CD14-positive monocyte (primary cell): ENCODE measurements at regions not wholly inside any gene's neighbourhood (a gene's known extent, or its start where the extent isn't known, plus 50 kb on each side); places are given as distances from the start of the nearest gene placed in this dataset.

Experiments
- DNase-seq, 3 donors: peaks; one replicate each; pipeline ENCODE4 v3.0.0-alpha.2; 2011 to 2022
- H2AFZ ChIP-seq: 2 replicates; pipeline ENCODE4 v1.6.0; 2012; ENCODE audit warnings: mild to moderate bottlenecking, low read depth, low read length, inconsistent platforms; ENCODE audit not compliant: insufficient read depth, poor library complexity, severe bottlenecking
- H3K27ac ChIP-seq, 2 donors: 1 replicate in 1 of 2; 2 replicates in 1 of 2; pipeline ENCODE4 v1.5.1; 2012 to 2013; ENCODE audit warnings: low read length in 2 of 2, control low read depth in 1 of 2, inconsistent platforms in 1 of 2, low read depth in 1 of 2, mild to moderate bottlenecking in 1 of 2
- H3K27me3 ChIP-seq, 2 donors: one replicate each; pipeline versions ENCODE4 v1.6.0 to v1.6.1; 2011 to 2013; ENCODE audit warnings: low read length in 2 of 2; ENCODE audit not compliant: control insufficient read depth in 2 of 2, insufficient read depth in 2 of 2
- H3K36me3 ChIP-seq, 2 donors: replicated peaks in 1 of 2; 1 replicate in 1 of 2; 2 replicates in 1 of 2; pipeline versions ENCODE4 v1.5.1 to v1.6.1; 2012 to 2013; ENCODE audit warnings: low read length in 2 of 2, control low read depth in 1 of 2, inconsistent platforms in 1 of 2, mild to moderate bottlenecking in 1 of 2; ENCODE audit not compliant: insufficient read depth in 2 of 2, control insufficient read depth in 1 of 2
- H3K4me1 ChIP-seq, 2 donors: 1 replicate in 1 of 2; 2 replicates in 1 of 2; pipeline versions ENCODE4 v1.5.1 to v1.6.1; 2012 to 2013; ENCODE audit warnings: low read length in 2 of 2, control low read depth in 1 of 2, inconsistent platforms in 1 of 2, mild to moderate bottlenecking in 1 of 2, moderate library complexity in 1 of 2; ENCODE audit not compliant: insufficient read depth in 2 of 2, control insufficient read depth in 1 of 2
- H3K4me2 ChIP-seq: replicated peaks from 2 replicates; pipeline ENCODE3; 2012; ENCODE audit warnings: low read length, moderate library complexity, mild to moderate bottlenecking; ENCODE audit not compliant: poor library complexity, severe bottlenecking; ENCODE audit errors: extremely low read depth
- H3K4me3 ChIP-seq, 3 experiments: fragments of 200-600 bp in 1 of 3; sonication (generic) in 1 of 3; replicated peaks in 1 of 3; 1 replicate in 2 of 3; 2 replicates in 1 of 3; pipeline ENCODE4 v1.5.1; 2011 to 2013; ENCODE audit warnings: low read length in 3 of 3, mild to moderate bottlenecking in 3 of 3, control low read depth in 2 of 3, low read depth in 2 of 3, inconsistent platforms in 1 of 3, moderate library complexity in 1 of 3
- H3K79me2 ChIP-seq: 2 replicates; pipeline ENCODE4 v1.6.0; 2012; ENCODE audit warnings: mild to moderate bottlenecking, control low read depth, inconsistent platforms, low read length, moderate library complexity; ENCODE audit not compliant: insufficient read depth
- H3K9ac ChIP-seq: 2 replicates; pipeline ENCODE4 v1.6.0; 2017; ENCODE audit warnings: low read length, mild to moderate bottlenecking; ENCODE audit not compliant: insufficient read depth, poor library complexity, severe bottlenecking
- H3K9me3 ChIP-seq, 2 donors: replicated peaks in 1 of 2; 1 replicate in 1 of 2; 2 replicates in 1 of 2; pipeline versions ENCODE4 v1.5.1 to v1.6.1; 2012 to 2013; ENCODE audit warnings: low read length in 2 of 2, control low read depth in 1 of 2; ENCODE audit not compliant: control insufficient read depth in 1 of 2, insufficient read depth in 1 of 2
- H4K20me1 ChIP-seq: 2 replicates; pipeline ENCODE4 v1.6.0; 2012; ENCODE audit warnings: mild to moderate bottlenecking, low read length, control low read depth, moderate library complexity; ENCODE audit not compliant: insufficient read depth
- H3K27ac Mint-ChIP-seq, 7 donors: one replicate each; pipeline ENCODE4 v1.8.0; 2020; ENCODE audit warnings: mild to moderate bottlenecking in 7 of 7, mixed read lengths in 7 of 7, moderate library complexity in 6 of 7, inconsistent platforms in 2 of 7
- H3K27me3 Mint-ChIP-seq, 3 donors: one replicate each; pipeline ENCODE4 v1.8.0; 2021 to 2022; ENCODE audit warnings: low read depth in 3 of 3, mild to moderate bottlenecking in 3 of 3, mixed read lengths in 3 of 3, moderate library complexity in 3 of 3, inconsistent platforms in 1 of 3
- H3K36me3 Mint-ChIP-seq, 2 donors: one replicate each; pipeline ENCODE4 v1.8.0; 2020; ENCODE audit warnings: mixed read lengths in 2 of 2, inconsistent platforms in 1 of 2, mild to moderate bottlenecking in 1 of 2
- H3K4me1 Mint-ChIP-seq: one replicate; pipeline ENCODE4 v1.8.0; 2020; ENCODE audit warnings: mild to moderate bottlenecking, mixed read lengths
- H3K4me3 Mint-ChIP-seq, 2 donors: one replicate each; pipeline ENCODE4 v1.8.0; 2020; ENCODE audit warnings: mild to moderate bottlenecking in 2 of 2, mixed read lengths in 2 of 2, moderate library complexity in 1 of 2
- H3K9me3 Mint-ChIP-seq, 7 donors: one replicate each; pipeline ENCODE4 v1.8.0; 2020 to 2022; ENCODE audit warnings: mixed read lengths in 7 of 7, mild to moderate bottlenecking in 6 of 7, moderate library complexity in 6 of 7, inconsistent platforms in 2 of 7
- WGBS: methylation state at CpG from one replicate; pipeline ENCODE4 v1.1.5; 2013; ENCODE audit warnings: missing lambda C conversion rate; ENCODE audit not compliant: insufficient coverage; 5-methylcytosine and 5-hydroxymethylcytosine counted together
- intact Hi-C, 2 donors: fragments of 100-400 bp; cut with micrococcal nuclease; formaldehyde crosslinking; loops; one replicate each; pipeline versions ENCODE4 v1.15.0 to v1.15.1; 2023
- TF ChIP-seq, protein P1 (sequence below): fragments of 200-600 bp; IDR thresholded peaks from one replicate; pipeline ENCODE4 v1.8.0; 2022; ENCODE audit warnings: antibody characterized with exemption, mild to moderate bottlenecking

DNA sequence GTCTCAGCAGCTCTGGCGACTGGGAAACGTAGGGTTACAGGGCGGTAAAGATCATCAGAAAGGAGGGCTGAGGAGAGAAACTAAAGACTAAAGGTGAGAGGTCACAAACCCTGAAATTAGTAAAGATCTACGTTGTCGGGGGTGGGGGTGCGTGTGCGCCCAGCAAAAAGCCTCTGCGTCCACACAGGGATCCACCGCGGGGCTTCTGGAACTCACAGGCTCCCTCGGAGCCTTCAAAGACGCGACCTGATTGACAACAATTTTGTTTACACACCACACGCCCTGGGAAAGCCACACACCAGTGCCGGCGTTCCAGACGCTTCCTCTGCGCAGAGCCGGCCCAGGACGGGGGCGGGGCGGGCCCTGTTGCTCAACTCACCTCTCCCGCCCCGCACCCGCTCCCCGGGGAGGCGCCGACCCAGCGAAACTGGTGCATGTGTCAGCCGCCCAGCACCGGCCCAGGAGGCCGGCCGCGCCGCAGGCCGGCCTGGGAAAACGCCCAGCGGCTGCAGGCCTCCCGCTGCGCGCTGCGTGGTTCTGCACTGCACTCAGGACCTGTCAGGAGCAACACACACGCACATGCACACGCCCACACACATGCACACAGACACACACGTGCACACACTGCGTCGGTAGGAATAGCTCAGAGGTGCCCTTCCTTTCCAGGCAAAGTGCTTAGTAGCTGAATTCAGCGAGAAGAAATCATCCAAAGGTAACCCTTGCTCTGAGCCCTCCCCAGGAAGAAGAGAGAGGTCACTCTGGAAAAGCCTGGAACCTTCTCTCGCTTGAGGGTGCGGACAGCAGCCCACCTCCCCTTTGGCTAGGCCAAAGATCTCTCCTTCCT is 57.2 kb upstream of the ARID1B start:
- peak overlapping the region; percentile 89 for H3K4me2 ChIP-seq
- H2AFZ ChIP-seq, result peak overlapping the region; percentile 91
- H3K9me3 Mint-ChIP-seq, result peaks cover 0 to 6% (median 2%) of the 10 kb centered on the region in 7 donors
- peaks cover 23% of the 10 kb centered on the region for H3K4me1 Mint-ChIP-seq
- peaks cover 0 to 2% of the 10 kb centered on the region in 2 donors for H3K36me3 Mint-ChIP-seq
- peak overlapping the region; percentile 89 to 94 (median 91) for H3K27ac Mint-ChIP-seq
- no peaks in the 10 kb centered on the region for H3K79me2 ChIP-seq
- peaks cover 0 to 5% (median 0%) of the 10 kb centered on the region in 3 donors for H3K27me3 Mint-ChIP-seq
- H3K27me3 ChIP-seq, result no peaks in the 10 kb centered on the region
- no peaks in the 10 kb centered on the region for H3K36me3 ChIP-seq
- peak overlapping the region; percentile 31 to 76 (median 40) for H3K4me3 ChIP-seq
- WGBS, result 12% methylated on average over 50 of the region's 50 CpGs
- no peaks in the 10 kb centered on the region for H3K9me3 ChIP-seq
- peak overlapping the region; percentile 66 for H3K9ac ChIP-seq
- DNase-seq, result peak; percentile 82 to 85 (median 83)
- H3K4me1 ChIP-seq, result peaks cover 20 to 28% of the 10 kb centered on the region in 2 donors
- TF ChIP-seq, protein P1, sequence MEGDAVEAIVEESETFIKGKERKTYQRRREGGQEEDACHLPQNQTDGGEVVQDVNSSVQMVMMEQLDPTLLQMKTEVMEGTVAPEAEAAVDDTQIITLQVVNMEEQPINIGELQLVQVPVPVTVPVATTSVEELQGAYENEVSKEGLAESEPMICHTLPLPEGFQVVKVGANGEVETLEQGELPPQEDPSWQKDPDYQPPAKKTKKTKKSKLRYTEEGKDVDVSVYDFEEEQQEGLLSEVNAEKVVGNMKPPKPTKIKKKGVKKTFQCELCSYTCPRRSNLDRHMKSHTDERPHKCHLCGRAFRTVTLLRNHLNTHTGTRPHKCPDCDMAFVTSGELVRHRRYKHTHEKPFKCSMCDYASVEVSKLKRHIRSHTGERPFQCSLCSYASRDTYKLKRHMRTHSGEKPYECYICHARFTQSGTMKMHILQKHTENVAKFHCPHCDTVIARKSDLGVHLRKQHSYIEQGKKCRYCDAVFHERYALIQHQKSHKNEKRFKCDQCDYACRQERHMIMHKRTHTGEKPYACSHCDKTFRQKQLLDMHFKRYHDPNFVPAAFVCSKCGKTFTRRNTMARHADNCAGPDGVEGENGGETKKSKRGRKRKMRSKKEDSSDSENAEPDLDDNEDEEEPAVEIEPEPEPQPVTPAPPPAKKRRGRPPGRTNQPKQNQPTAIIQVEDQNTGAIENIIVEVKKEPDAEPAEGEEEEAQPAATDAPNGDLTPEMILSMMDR, result no peak
- intact Hi-C loops, result loop anchor here in 1 of 2 donors (10.0 kb wide), 1 partner anchor 55 kb away; the partner anchor contains the start of gene ARID1B
- H3K4me3 Mint-ChIP-seq, result peak overlapping the region; percentile 79 to 89
- H4K20me1 ChIP-seq, result no peaks in the 10 kb centered on the region
- peak overlapping the region; percentile 69 to 90 for H3K27ac ChIP-seq

DNA sequence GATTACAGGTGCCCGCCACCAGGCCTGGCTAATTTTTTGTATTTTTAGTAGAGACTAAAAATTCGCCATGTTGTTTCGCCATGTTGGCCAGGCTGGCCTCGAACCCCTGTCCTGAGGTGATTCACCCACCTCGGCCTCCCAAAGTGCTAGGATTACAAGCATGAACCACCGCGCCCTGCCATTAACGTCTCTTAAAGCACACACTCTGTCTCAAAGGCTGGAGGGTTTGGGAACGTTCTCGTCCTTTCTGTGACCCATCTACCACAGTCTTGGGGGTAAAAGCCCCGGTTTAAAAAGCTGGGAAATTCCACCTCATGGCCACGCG is 57.8 kb upstream of the ARID1B start:
- TF ChIP-seq, protein P1, result no peak
- Histone ChIP-seq H3K27ac (peak overlapping the region; percentile 69 to 90), H3K4me2 (peak overlapping the region; percentile 89), H3K36me3 (no peaks in the 10 kb centered on the region), H3K27me3 (no peaks in the 10 kb centered on the region), H4K20me1 (no peaks in the 10 kb centered on the region), H3K4me1 (peaks cover 20 to 28% of the 10 kb centered on the region in 2 donors), H3K4me3 (peak overlapping the region; percentile 31 to 76 (median 40)), H3K9me3 (no peaks in the 10 kb centered on the region), H3K9ac (peak overlapping the region; percentile 66), H3K79me2 (no peaks in the 10 kb centered on the region), H2AFZ (peak overlapping the region; percentile 91)
- intact Hi-C loops, result no loop called here
- WGBS, result 84% methylated on average over 10 of the region's 13 CpGs
- peaks cover 0 to 6% (median 2%) of the 10 kb centered on the region in 7 donors for H3K9me3 Mint-ChIP-seq
- peak overlapping the region; percentile 89 to 94 (median 91) for H3K27ac Mint-ChIP-seq
- H3K36me3 Mint-ChIP-seq, result peaks cover 0 to 2% of the 10 kb centered on the region in 2 donors
- DNase-seq, result peak in 1 of 3 donors; percentile 35
- H3K4me3 Mint-ChIP-seq, result peak overlapping the region; percentile 79 to 89
- H3K27me3 Mint-ChIP-seq, result peaks cover 0 to 5% (median 0%) of the 10 kb centered on the region in 3 donors
- peaks cover 23% of the 10 kb centered on the region for H3K4me1 Mint-ChIP-seq
